HG02981 (cell line): ENCODE measurements at regions not wholly inside any gene's neighbourhood (a gene's known extent, or its start where the extent isn't known, plus 50 kb on each side); places are given as distances from the start of the nearest gene placed in this dataset.

ENCODE experiments used
- ATAC-seq: cut with Tn5 transposase; IDR thresholded peaks from one replicate; pipeline ENCODE4 v1.9.1; 2021; ENCODE audit warnings: mild to moderate bottlenecking, moderate library complexity; ENCODE audit not compliant: unreplicated experiment

DNA sequence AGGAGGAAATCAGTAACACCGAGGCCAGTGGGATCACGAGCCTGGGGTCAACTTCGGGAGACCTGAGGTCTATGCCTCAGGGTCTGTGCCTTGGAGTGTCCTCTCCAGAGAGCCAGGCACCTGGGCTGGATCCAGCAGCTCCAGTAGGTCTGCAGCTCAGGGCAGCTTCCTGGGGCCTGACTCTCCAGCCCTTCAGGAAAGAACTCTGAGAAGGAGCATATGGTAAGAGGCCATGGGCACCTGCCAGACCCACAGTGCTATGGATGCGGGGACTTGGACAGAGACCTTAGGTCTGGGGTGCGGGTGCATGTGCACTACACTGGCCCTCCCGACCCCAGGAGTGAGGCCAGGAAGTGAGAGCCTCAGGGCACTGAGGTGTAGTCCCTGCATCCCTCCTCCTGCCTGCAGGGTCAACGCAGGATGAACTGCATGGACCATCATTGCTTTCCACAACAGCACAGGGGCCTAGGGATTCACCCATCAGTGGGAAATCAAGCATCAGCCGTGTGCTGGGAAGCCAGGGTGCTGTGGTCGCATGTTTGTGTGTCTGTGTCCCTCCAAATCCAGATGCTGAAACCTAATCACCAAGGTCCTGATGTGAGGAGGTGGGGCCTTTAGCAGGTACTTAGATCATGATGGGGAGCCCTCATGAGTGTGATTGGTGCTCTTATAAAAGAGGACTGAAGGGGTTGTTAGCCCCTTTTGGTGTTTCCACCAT, 210.9 kb upstream of the CST7 start:
- no peak for ATAC-seq

DNA sequence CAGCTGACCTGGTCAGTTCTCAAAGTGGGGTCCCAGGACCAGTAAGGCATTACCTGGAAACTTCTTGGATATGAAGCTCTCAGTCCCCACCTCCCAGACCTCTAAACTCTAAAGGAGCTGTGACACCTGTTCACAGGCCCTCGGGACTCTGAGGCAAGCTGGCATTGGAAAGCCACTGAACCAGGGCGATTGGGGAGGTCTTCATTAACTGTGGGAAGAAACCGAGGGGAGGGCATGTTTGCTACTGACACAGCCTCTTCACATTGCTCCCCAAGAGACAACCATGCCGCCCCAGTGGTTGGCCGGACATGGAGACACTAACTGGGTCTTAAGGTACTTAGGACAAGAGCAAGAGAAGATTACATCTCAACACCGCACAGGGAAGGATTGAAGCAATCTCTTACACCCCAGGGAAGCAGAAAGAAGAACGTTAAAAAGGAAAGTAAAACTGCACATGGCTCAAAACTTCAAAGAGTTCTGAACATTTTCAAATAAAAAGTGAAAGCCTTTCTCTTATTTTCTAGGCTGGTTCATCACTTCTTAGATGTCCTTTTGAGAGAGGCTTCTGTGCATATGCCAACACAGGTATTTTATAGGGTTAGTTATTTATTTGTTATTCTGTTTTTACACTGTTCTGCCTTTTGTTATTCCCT, 210.0 kb upstream of the CST7 start:
- peak; percentile 53 for ATAC-seq

DNA sequence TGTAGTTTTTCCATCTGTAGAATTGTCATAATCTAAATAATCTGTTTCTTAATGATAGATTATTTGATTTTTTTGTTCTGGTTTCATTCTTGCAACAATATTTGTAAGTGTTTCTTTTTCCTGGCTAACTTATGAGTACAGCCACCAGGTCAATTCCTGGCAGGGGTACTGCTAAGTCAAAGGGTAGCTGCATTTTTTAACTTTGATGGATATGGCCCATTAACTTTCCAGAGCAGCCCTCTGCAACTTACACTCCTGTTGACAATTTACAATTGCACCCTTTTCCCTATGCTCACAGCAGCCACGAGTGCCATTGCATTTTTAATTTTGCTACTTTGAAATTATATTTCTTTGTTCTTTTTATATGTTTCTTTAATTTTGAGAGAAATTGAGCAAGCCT, 209.3 kb upstream of the CST7 start:
- no peak for ATAC-seq

GRCh38 chr20:24741493-24742072, 207.5 kb upstream of the CST7 start:
- no peak for ATAC-seq

DNA sequence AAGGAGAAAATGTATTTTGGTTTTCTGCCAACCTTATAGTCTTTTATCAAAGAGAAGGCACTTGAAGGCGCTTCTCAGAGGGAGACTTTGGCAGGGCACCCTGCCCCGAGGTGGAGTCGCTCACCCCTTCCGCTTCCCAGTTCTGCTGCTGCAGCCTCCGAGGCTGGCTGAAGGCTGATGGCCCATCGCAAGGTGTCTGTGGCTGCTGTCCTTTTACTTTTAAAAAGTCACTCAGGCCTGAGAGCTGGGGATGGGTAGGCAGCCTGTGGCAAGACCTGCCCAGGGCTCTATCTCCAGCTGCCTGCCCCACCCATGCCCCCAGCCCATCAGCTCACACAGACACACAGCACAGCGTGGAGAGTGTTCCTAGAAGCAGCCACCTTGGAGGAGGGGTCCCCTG, 206.6 kb upstream of the CST7 start:
- ATAC-seq: no peak

DNA sequence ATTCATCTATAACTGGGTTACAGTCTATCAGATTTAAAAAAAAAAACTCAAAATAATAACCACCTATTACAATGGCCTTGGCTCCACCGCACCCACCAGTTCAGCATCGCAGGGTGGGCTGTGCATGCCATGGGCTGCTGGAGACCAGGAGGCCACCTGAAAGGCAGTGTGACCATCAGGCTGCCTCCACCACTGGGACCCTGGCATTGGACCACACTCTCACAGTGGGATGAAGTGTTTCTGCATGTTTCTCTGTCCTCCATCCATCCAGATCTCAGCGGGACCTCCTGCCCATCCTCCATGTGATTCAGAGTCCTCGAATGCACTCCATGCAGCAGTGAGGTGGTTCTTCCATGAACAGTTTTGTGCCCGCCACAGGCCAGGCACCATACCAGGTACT, 206.1 kb upstream of the CST7 start:
- ATAC-seq: no peak

- ATAC-seq: no peak
Measured at GRCh38 chr20:24743641-24744040, 205.4 kb upstream of the CST7 start.

- no peak for ATAC-seq
Measured at GRCh38 chr20:24744747-24745146, 204.3 kb upstream of the CST7 start.

GRCh38 chr20:24745206-24745605, 203.9 kb upstream of the CST7 start:
- ATAC-seq: no peak

- no peak for ATAC-seq
Measured at GRCh38 chr20:24745617-24746350, 203.3 kb upstream of the CST7 start.

GRCh38 chr20:24746351-24746685, 202.8 kb upstream of the CST7 start:
- ATAC-seq: no peak

GRCh38 chr20:24747010-24747712, 201.9 kb upstream of the CST7 start:
- ATAC-seq: no peak

GRCh38 chr20:24747881-24748595, 201.0 kb upstream of the CST7 start:
- ATAC-seq: no peak

DNA sequence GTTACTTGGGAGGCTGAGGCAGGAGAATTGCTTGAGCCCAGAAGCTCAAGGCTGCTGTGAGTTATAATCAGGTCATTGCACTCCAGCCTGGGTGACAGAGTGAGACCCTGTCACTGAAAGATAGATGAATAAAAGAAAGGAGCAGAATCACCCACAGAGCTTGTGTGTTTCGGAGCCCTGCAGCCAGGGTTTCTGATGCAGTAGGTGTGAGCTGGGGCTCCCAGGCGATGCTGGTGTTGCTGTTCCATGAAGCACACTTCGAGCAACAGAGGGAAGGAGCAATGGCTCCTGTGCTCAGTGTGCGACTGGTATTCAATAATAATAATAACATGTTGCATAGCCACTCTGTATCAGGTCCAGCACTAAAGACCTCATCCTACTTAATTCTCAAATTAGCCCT, 197.5 kb upstream of the CST7 start:
- ATAC-seq: no peak

GRCh38 chr20:24752612-24753011, 196.5 kb upstream of the CST7 start:
- ATAC-seq: no peak

DNA sequence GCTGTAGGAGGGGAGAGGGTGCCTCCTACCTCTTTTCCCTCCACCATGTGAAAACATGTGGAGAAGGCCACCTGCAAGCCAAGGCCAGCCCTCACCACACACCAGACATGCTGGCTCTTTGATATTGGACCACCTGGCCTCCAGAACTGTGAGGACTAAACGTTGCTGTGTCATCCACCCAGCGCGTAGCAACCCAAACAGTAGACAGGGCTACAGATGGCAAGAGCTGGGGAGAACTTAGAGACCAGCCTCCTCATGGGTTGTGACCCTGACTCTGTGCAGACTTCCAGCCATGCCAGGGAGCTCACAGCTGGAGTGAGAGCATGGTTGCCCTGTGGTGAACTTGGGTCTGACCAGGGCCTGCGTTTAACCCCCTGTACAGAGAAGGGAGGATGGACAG, 195.9 kb upstream of the CST7 start:
- ATAC-seq: no peak

GRCh38 chr20:24754691-24755090, 194.4 kb upstream of the CST7 start:
- ATAC-seq: no peak

GRCh38 chr20:24755411-24755922, 193.6 kb upstream of the CST7 start:
- ATAC-seq: no peak

GRCh38 chr20:24756292-24757025, 192.6 kb upstream of the CST7 start:
- no peak for ATAC-seq
